ENCODE measurements at regions not wholly inside any gene's neighbourhood (a gene's known extent, or its start where the extent isn't known, plus 50 kb on each side); places are given as distances from the start of the nearest gene placed in this dataset.

GRCh38 chr7:84845971-84846370 is 340.9 kb downstream of the SEMA3D start:
- TF ChIP-seq, protein P1, sequence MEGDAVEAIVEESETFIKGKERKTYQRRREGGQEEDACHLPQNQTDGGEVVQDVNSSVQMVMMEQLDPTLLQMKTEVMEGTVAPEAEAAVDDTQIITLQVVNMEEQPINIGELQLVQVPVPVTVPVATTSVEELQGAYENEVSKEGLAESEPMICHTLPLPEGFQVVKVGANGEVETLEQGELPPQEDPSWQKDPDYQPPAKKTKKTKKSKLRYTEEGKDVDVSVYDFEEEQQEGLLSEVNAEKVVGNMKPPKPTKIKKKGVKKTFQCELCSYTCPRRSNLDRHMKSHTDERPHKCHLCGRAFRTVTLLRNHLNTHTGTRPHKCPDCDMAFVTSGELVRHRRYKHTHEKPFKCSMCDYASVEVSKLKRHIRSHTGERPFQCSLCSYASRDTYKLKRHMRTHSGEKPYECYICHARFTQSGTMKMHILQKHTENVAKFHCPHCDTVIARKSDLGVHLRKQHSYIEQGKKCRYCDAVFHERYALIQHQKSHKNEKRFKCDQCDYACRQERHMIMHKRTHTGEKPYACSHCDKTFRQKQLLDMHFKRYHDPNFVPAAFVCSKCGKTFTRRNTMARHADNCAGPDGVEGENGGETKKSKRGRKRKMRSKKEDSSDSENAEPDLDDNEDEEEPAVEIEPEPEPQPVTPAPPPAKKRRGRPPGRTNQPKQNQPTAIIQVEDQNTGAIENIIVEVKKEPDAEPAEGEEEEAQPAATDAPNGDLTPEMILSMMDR (conservative IDR thresholded peaks at IDR 0.05; ENCODE audit: low read length), result no peak
- TF ChIP-seq EZH2phosphoT487 (IDR thresholded peaks at IDR 0.05; ENCODE audit: borderline replicate concordance), result no peak
- Histone ChIP-seq H3K4me1 (ENCODE audit: insufficient read depth, low read length, poor library complexity, severe bottlenecking) (no peaks in the 10 kb centered on the region), H3F3A (ENCODE audit: low read depth) (no peaks in the 10 kb centered on the region), H3K9ac (ENCODE audit: low read depth, low read length, poor library complexity, severe bottlenecking) (no peak overlapping the region), H3K4me2 (ENCODE audit: low read depth, low read length, poor library complexity, severe bottlenecking) (no peak overlapping the region), H2AFZ (ENCODE audit: low read length) (no peak overlapping the region), H3K79me2 (ENCODE audit: insufficient read depth, low read length) (no peaks in the 10 kb centered on the region), H3K9me2 (replicated peaks; ENCODE audit: low read depth, low read length) (no peaks in the 10 kb centered on the region), H3K36me3 (ENCODE audit: insufficient read depth, low read length) (no peaks in the 10 kb centered on the region), H4K20me1 (ENCODE audit: insufficient read depth, low read length, poor library complexity, severe bottlenecking) (no peaks in the 10 kb centered on the region), H3K27me3 (ENCODE audit: insufficient read depth, low read length, poor library complexity, severe bottlenecking) (no peaks in the 10 kb centered on the region), H3K4me3 (ENCODE audit: low read length, poor library complexity, severe bottlenecking) (no peak overlapping the region), H3K9me3 (ENCODE audit: insufficient read depth, low read depth, low read length) (no peaks in the 10 kb centered on the region)

- H3K4me2 ChIP-seq (ENCODE audit: low read depth, low read length, poor library complexity, severe bottlenecking), result no peak overlapping the region
- no peaks in the 10 kb centered on the region for H3K79me2 ChIP-seq (ENCODE audit: insufficient read depth, low read length)
Measured at GRCh38 chr7:84844771-84845170, 342.1 kb downstream of the SEMA3D start.

DNA sequence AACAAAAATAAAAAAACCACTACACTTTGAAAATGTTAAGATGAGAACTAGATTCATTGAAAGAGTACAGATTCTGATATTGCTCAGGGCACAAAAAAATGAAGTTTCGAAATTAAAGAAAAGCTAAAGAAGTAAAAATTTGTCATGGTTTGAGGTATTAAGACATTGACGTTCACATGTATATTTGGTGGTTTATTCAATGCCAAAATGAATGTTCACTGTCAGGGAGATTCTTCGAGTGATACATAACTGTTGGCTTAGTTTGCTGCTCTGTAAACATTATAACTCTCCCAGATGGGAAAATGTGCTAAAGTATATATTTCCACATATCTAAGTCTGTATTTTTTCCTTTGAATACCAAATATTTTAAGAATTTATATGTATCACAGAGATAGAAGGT is 345.0 kb downstream of the SEMA3D start:
- Histone ChIP-seq H2AFZ (ENCODE audit: low read length) (no peak overlapping the region), H3K36me3 (ENCODE audit: insufficient read depth, low read length) (no peaks in the 10 kb centered on the region), H3K9me2 (replicated peaks; ENCODE audit: low read depth, low read length) (no peaks in the 10 kb centered on the region), H3K9me3 (ENCODE audit: insufficient read depth, low read depth, low read length) (no peaks in the 10 kb centered on the region), H3K4me1 (ENCODE audit: insufficient read depth, low read length, poor library complexity, severe bottlenecking) (no peaks in the 10 kb centered on the region), H3K4me2 (ENCODE audit: low read depth, low read length, poor library complexity, severe bottlenecking) (no peak overlapping the region), H3F3A (ENCODE audit: low read depth) (no peaks in the 10 kb centered on the region), H3K4me3 (ENCODE audit: low read length, poor library complexity, severe bottlenecking) (no peak overlapping the region), H3K27me3 (ENCODE audit: insufficient read depth, low read length, poor library complexity, severe bottlenecking) (no peaks in the 10 kb centered on the region), H3K9ac (ENCODE audit: low read depth, low read length, poor library complexity, severe bottlenecking) (no peak overlapping the region), H4K20me1 (ENCODE audit: insufficient read depth, low read length, poor library complexity, severe bottlenecking) (no peaks in the 10 kb centered on the region), H3K79me2 (ENCODE audit: insufficient read depth, low read length) (no peaks in the 10 kb centered on the region)
- TF ChIP-seq, protein P1 (conservative IDR thresholded peaks at IDR 0.05; ENCODE audit: low read length), result no peak
- TF ChIP-seq EZH2phosphoT487 (IDR thresholded peaks at IDR 0.05; ENCODE audit: borderline replicate concordance), result no peak

More at GRCh38 chr7:84844771-84845170, 342.1 kb downstream of the SEMA3D start:
- Histone ChIP-seq H4K20me1 (ENCODE audit: insufficient read depth, low read length, poor library complexity, severe bottlenecking) (no peaks in the 10 kb centered on the region), H3K4me1 (ENCODE audit: insufficient read depth, low read length, poor library complexity, severe bottlenecking) (no peaks in the 10 kb centered on the region), H3K36me3 (ENCODE audit: insufficient read depth, low read length) (no peaks in the 10 kb centered on the region), H3K27me3 (ENCODE audit: insufficient read depth, low read length, poor library complexity, severe bottlenecking) (no peaks in the 10 kb centered on the region), H3F3A (ENCODE audit: low read depth) (no peaks in the 10 kb centered on the region), H2AFZ (ENCODE audit: low read length) (no peak overlapping the region), H3K9me3 (ENCODE audit: insufficient read depth, low read depth, low read length) (no peaks in the 10 kb centered on the region), H3K4me3 (ENCODE audit: low read length, poor library complexity, severe bottlenecking) (no peak overlapping the region), H3K9me2 (replicated peaks; ENCODE audit: low read depth, low read length) (no peaks in the 10 kb centered on the region), H3K9ac (ENCODE audit: low read depth, low read length, poor library complexity, severe bottlenecking) (no peak overlapping the region)
- TF ChIP-seq EZH2phosphoT487 (IDR thresholded peaks at IDR 0.05; ENCODE audit: borderline replicate concordance), result no peak
- TF ChIP-seq, protein P1 (conservative IDR thresholded peaks at IDR 0.05; ENCODE audit: low read length), result no peak

Data from Loucy (cell line).